Activated T-cell treated with anti-CD3 and anti-CD28 coated beads, Interleukin-2, amount 50 U/mL, for 72 hours (primary cell): ENCODE measurements at regions not wholly inside any gene's neighbourhood (a gene's known extent, or its start where the extent isn't known, plus 50 kb on each side); places are given as distances from the start of the nearest gene placed in this dataset.

Experiments used
- ATAC-seq, 2 donors: fragments of 150-1000 bp; cut with Tn5 transposase; replicated peaks in 1 of 2; 2 replicates each; pipeline ENCODE4 v1.10.0; 2021; ENCODE audit warnings: moderate library complexity in 2 of 2, mild to moderate bottlenecking in 1 of 2
- DNase-seq, 2 donors: peaks; one replicate each; pipeline ENCODE4 v3.0.0; 2021 to 2022; ENCODE audit warnings: mixed read lengths in 1 of 2
- H3K27ac Mint-ChIP-seq: one replicate; pipeline ENCODE4 v1.8.0; 2022; ENCODE audit warnings: mild to moderate bottlenecking, moderate library complexity, mixed read lengths
- H3K27me3 Mint-ChIP-seq: one replicate; pipeline ENCODE4 v1.8.0; 2022; ENCODE audit warnings: low read depth, mixed read lengths
- H3K36me3 Mint-ChIP-seq, 2 donors: one replicate each; pipeline ENCODE4 v1.8.0; 2022; ENCODE audit warnings: mixed read lengths in 2 of 2, mild to moderate bottlenecking in 1 of 2; ENCODE audit not compliant: insufficient read depth in 2 of 2
- H3K4me1 Mint-ChIP-seq: one replicate; pipeline ENCODE4 v1.8.0; 2022; ENCODE audit warnings: low read depth, mixed read lengths
- H3K4me3 Mint-ChIP-seq, 2 donors: one replicate each; pipeline ENCODE4 v1.8.0; 2022; ENCODE audit warnings: mild to moderate bottlenecking in 2 of 2, mixed read lengths in 2 of 2, moderate library complexity in 2 of 2
- H3K9me3 Mint-ChIP-seq, 2 donors: one replicate each; pipeline ENCODE4 v1.8.0; 2022; ENCODE audit warnings: mixed read lengths in 2 of 2

- H3K27me3 Mint-ChIP-seq, result peaks cover 15% of the 10 kb centered on the region
- peaks cover 0 to 1% of the 10 kb centered on the region in 2 donors for H3K9me3 Mint-ChIP-seq
- no peaks in the 10 kb centered on the region for H3K4me1 Mint-ChIP-seq
- DNase-seq (no peak), ATAC-seq (no peak)
- no peak overlapping the region for H3K27ac Mint-ChIP-seq
- H3K4me3 Mint-ChIP-seq, result no peak overlapping the region
- H3K36me3 Mint-ChIP-seq, result no peaks in the 10 kb centered on the region
Observed at GRCh38 chr11:70760416-70761020, 362.2 kb downstream of the CTTN start.

- peaks cover 15% of the 10 kb centered on the region for H3K27me3 Mint-ChIP-seq
- no peak overlapping the region for H3K27ac Mint-ChIP-seq
- no peaks in the 10 kb centered on the region for H3K36me3 Mint-ChIP-seq
- DNase-seq, result no peak
- H3K4me3 Mint-ChIP-seq, result no peak overlapping the region
- ATAC-seq, result no peak
- no peaks in the 10 kb centered on the region for H3K4me1 Mint-ChIP-seq
- H3K9me3 Mint-ChIP-seq, result peaks cover 0 to 1% of the 10 kb centered on the region in 2 donors
Observed at GRCh38 chr11:70761094-70761907, 363.0 kb downstream of the CTTN start.

GRCh38 chr11:70761908-70762337 lies 363.6 kb downstream of the CTTN start:
- DNase-seq (no peak), ATAC-seq (no peak)
- Mint-ChIP-seq H3K4me1 (no peaks in the 10 kb centered on the region), H3K9me3 (peaks cover 0 to 1% of the 10 kb centered on the region in 2 donors), H3K27me3 (peaks cover 9% of the 10 kb centered on the region), H3K36me3 (no peaks in the 10 kb centered on the region), H3K27ac (no peak overlapping the region), H3K4me3 (no peak overlapping the region)

- Mint-ChIP-seq H3K4me3 (no peak overlapping the region), H3K27ac (no peak overlapping the region), H3K4me1 (no peaks in the 10 kb centered on the region), H3K36me3 (no peaks in the 10 kb centered on the region), H3K9me3 (peaks cover 0 to 1% of the 10 kb centered on the region in 2 donors), H3K27me3 (peaks cover 9% of the 10 kb centered on the region)
- ATAC-seq, result no peak
- DNase-seq, result no peak
Observed at GRCh38 chr11:70762810-70763209, 364.5 kb downstream of the CTTN start.

- peaks cover 9% of the 10 kb centered on the region for H3K27me3 Mint-ChIP-seq
- H3K4me3 Mint-ChIP-seq, result no peak overlapping the region
- ATAC-seq (no peak), DNase-seq (no peak)
- no peaks in the 10 kb centered on the region for H3K36me3 Mint-ChIP-seq
- H3K9me3 Mint-ChIP-seq, result peaks cover 0 to 1% of the 10 kb centered on the region in 2 donors
- H3K27ac Mint-ChIP-seq, result no peak overlapping the region
- H3K4me1 Mint-ChIP-seq, result no peaks in the 10 kb centered on the region
Observed at GRCh38 chr11:70763606-70764005, 365.3 kb downstream of the CTTN start.

GRCh38 chr11:70764356-70764905 lies 366.1 kb downstream of the CTTN start:
- Mint-ChIP-seq H3K27me3 (peaks cover 9% of the 10 kb centered on the region), H3K9me3 (peaks cover 0 to 1% of the 10 kb centered on the region in 2 donors), H3K36me3 (no peaks in the 10 kb centered on the region), H3K4me1 (no peaks in the 10 kb centered on the region), H3K27ac (no peak overlapping the region), H3K4me3 (no peak overlapping the region)
- DNase-seq (no peak), ATAC-seq (no peak)

GRCh38 chr11:70766901-70767300 lies 368.6 kb downstream of the CTTN start:
- Mint-ChIP-seq H3K36me3 (no peaks in the 10 kb centered on the region), H3K9me3 (peaks cover 0 to 1% of the 10 kb centered on the region in 2 donors), H3K4me1 (no peaks in the 10 kb centered on the region), H3K27ac (no peak overlapping the region), H3K4me3 (no peak overlapping the region), H3K27me3 (peaks cover 9% of the 10 kb centered on the region)
- DNase-seq (no peak), ATAC-seq (no peak)

GRCh38 chr11:70768346-70769095 lies 370.2 kb downstream of the CTTN start:
- Mint-ChIP-seq H3K4me1 (no peaks in the 10 kb centered on the region), H3K4me3 (no peak overlapping the region), H3K27ac (no peak overlapping the region), H3K27me3 (peaks cover 9% of the 10 kb centered on the region), H3K36me3 (no peaks in the 10 kb centered on the region), H3K9me3 (peaks cover 0 to under 1% of the 10 kb centered on the region in 2 donors)
- DNase-seq (no peak), ATAC-seq (no peak)

- Mint-ChIP-seq H3K27me3 (peaks cover 9% of the 10 kb centered on the region), H3K9me3 (no peaks in the 10 kb centered on the region), H3K4me1 (no peaks in the 10 kb centered on the region), H3K27ac (no peak overlapping the region), H3K4me3 (no peak overlapping the region), H3K36me3 (no peaks in the 10 kb centered on the region)
- no peak for ATAC-seq
- DNase-seq, result no peak
Observed at GRCh38 chr11:70769106-70769505, 370.8 kb downstream of the CTTN start.

- DNase-seq, result no peak
- no peaks in the 10 kb centered on the region for H3K4me1 Mint-ChIP-seq
- H3K27ac Mint-ChIP-seq, result no peak overlapping the region
- no peak overlapping the region for H3K4me3 Mint-ChIP-seq
- H3K9me3 Mint-ChIP-seq, result no peaks in the 10 kb centered on the region
- H3K27me3 Mint-ChIP-seq, result peaks cover 5% of the 10 kb centered on the region
- no peak for ATAC-seq
- H3K36me3 Mint-ChIP-seq, result no peaks in the 10 kb centered on the region
Observed at GRCh38 chr11:70769521-70769920, 371.2 kb downstream of the CTTN start.

GRCh38 chr11:70771099-70771885 lies 373.0 kb downstream of the CTTN start:
- Mint-ChIP-seq H3K4me3 (no peak overlapping the region), H3K9me3 (no peaks in the 10 kb centered on the region), H3K27me3 (no peaks in the 10 kb centered on the region), H3K27ac (no peak overlapping the region), H3K4me1 (no peaks in the 10 kb centered on the region), H3K36me3 (no peaks in the 10 kb centered on the region)
- no peak for ATAC-seq
- no peak for DNase-seq

GRCh38 chr11:70772950-70773349 lies 374.6 kb downstream of the CTTN start:
- Mint-ChIP-seq H3K27ac (no peak overlapping the region), H3K4me3 (no peak overlapping the region), H3K27me3 (no peaks in the 10 kb centered on the region), H3K36me3 (no peaks in the 10 kb centered on the region), H3K4me1 (no peaks in the 10 kb centered on the region), H3K9me3 (peaks cover 3 to 4% of the 10 kb centered on the region in 2 donors)
- no peak for DNase-seq
- no peak for ATAC-seq
